H1 (cell line): ENCODE measurements at regions not wholly inside any gene's neighbourhood (a gene's known extent, or its start where the extent isn't known, plus 50 kb on each side); places are given as distances from the start of the nearest gene placed in this dataset.
"Not testable (repeated sequence)": the region's sequence is repeated elsewhere in the genome, so short reads cannot be mapped to it uniquely, and the experiment has no call there.

Source experiments
- CTCF ChIA-PET: fragments of 300-600 bp; sonication (Branson Sonifier 250); formaldehyde crosslinking; loops from one replicate; lab custom pipeline; 2021; ENCODE audit not compliant: partially characterized antibody; lab: Charles Lee
- POLR2A ChIA-PET: fragments of 300-600 bp; sonication (Branson Sonifier 250); formaldehyde crosslinking; loops from one replicate; lab custom pipeline; 2021; ENCODE audit warnings: inconsistent platforms; ENCODE audit not compliant: partially characterized antibody; lab: Charles Lee
- DNase-seq, 2 experiments: peaks; one replicate each; pipeline versions ENCODE4 v3.0.0 to v3.0.0-alpha.2; 2010 to 2022; ENCODE audit warnings: low spot score in 2 of 2, low read depth in 1 of 2, mixed read lengths in 1 of 2
- FAIRE-seq: peaks from 2 replicates; lab custom pipeline; 2011; peaks lifted over from hg19 to GRCh38; lab: Jason Lieb, UNC
- H2AFZ ChIP-seq: 2 replicates; pipeline ENCODE4 v1.8.1; 2012; ENCODE audit warnings: low read length, inconsistent platforms
- H2AK5ac ChIP-seq: 2 replicates; pipeline ENCODE4 v1.6.1; 2013; ENCODE audit warnings: low read depth, low read length
- H2BK120ac ChIP-seq: replicated peaks from 2 replicates; pipeline ENCODE3; 2013; ENCODE audit warnings: low read depth, low read length, inconsistent platforms
- H2BK12ac ChIP-seq: 2 replicates; pipeline ENCODE4 v1.6.1; 2013; ENCODE audit warnings: low read depth, low read length
- H2BK15ac ChIP-seq: 2 replicates; pipeline ENCODE4 v1.6.1; 2013; ENCODE audit warnings: low read length
- H2BK20ac ChIP-seq: 2 replicates; pipeline ENCODE4 v1.6.1; 2013; ENCODE audit warnings: low read length
- H2BK5ac ChIP-seq: 2 replicates; pipeline ENCODE4 v1.6.1; 2013; ENCODE audit warnings: low read depth, low read length
- H3K14ac ChIP-seq: 2 replicates; pipeline ENCODE4 v1.6.1; 2013; ENCODE audit warnings: inconsistent platforms; ENCODE audit not compliant: insufficient read length
- H3K18ac ChIP-seq: 2 replicates; pipeline ENCODE4 v1.6.1; 2013; ENCODE audit warnings: low read length; ENCODE audit errors: extremely low read depth
- H3K23ac ChIP-seq: 2 replicates; pipeline ENCODE4 v1.6.1; 2013; ENCODE audit warnings: inconsistent platforms; ENCODE audit not compliant: insufficient read length
- H3K23me2 ChIP-seq: 2 replicates; pipeline ENCODE4 v1.6.1; 2013; ENCODE audit warnings: low read depth, low read length
- H3K27ac ChIP-seq: 2 replicates; pipeline ENCODE4 v1.6.1; 2011; ENCODE audit warnings: low read depth, low read length, inconsistent platforms
- H3K27me3 ChIP-seq, 4 experiments: replicated peaks in 1 of 4; 1 replicate in 1 of 4; 2 replicates in 3 of 4; pipeline versions ENCODE4 v1.6.1 to v1.8.1; 2011 to 2013; ENCODE audit warnings: low read length in 3 of 4, mild to moderate bottlenecking in 3 of 4, inconsistent platforms in 2 of 4, mixed read lengths in 2 of 4, moderate library complexity in 1 of 4; ENCODE audit not compliant: control insufficient read depth in 3 of 4, insufficient read depth in 3 of 4; ENCODE audit errors: extremely low read depth in 1 of 4
- H3K36me3 ChIP-seq, 4 experiments: 2 replicates each; pipeline versions ENCODE4 v1.6.1 to v1.8.1; 2011 to 2013; ENCODE audit warnings: mild to moderate bottlenecking in 4 of 4, low read length in 3 of 4, moderate library complexity in 2 of 4, control low read depth in 1 of 4, inconsistent platforms in 1 of 4; ENCODE audit not compliant: insufficient read depth in 4 of 4, control insufficient read depth in 2 of 4
- H3K4ac ChIP-seq: replicated peaks from 2 replicates; pipeline ENCODE3; 2013; ENCODE audit warnings: low read length, low read depth, mixed read lengths, inconsistent platforms; ENCODE audit not compliant: insufficient read length
- H3K4me1 ChIP-seq, 4 experiments: replicated peaks in 1 of 4; 1 replicate in 1 of 4; 2 replicates in 3 of 4; pipeline versions ENCODE4 v1.6.1 to v1.8.1; 2011 to 2013; ENCODE audit warnings: low read length in 3 of 4, inconsistent platforms in 2 of 4, mixed read lengths in 1 of 4; ENCODE audit not compliant: insufficient read depth in 4 of 4, control insufficient read depth in 3 of 4
- H3K4me2 ChIP-seq, 2 experiments: 2 replicates each; pipeline versions ENCODE4 v1.6.1 to v1.8.1; 2011 to 2013; ENCODE audit warnings: low read depth in 2 of 2, low read length in 2 of 2, control low read depth in 1 of 2, inconsistent platforms in 1 of 2, mild to moderate bottlenecking in 1 of 2; ENCODE audit not compliant: insufficient read depth in 1 of 2
- H3K4me3 ChIP-seq, 4 experiments: fragments of 200-600, 300-600 bp in 1 of 4; sonication (generic), shearing (Covaris generic), sonication (Bioruptor Twin) in 1 of 4; 2 replicates each; pipeline versions ENCODE4 v1.5.1 to v1.8.1; 2011 to 2016; ENCODE audit warnings: low read length in 4 of 4, low read depth in 3 of 4, control low read depth in 2 of 4, inconsistent platforms in 2 of 4, mild to moderate bottlenecking in 2 of 4, mixed read lengths in 1 of 4, moderate library complexity in 1 of 4; ENCODE audit not compliant: insufficient read depth in 2 of 4; ENCODE audit errors: extremely low read depth in 1 of 4
- H3K56ac ChIP-seq: replicated peaks from 2 replicates; pipeline ENCODE3; 2013; ENCODE audit warnings: low read depth, mild to moderate bottlenecking, mixed read lengths, low read length, inconsistent platforms; ENCODE audit not compliant: insufficient read length
- H3K79me1 ChIP-seq: 2 replicates; pipeline ENCODE4 v1.6.1; 2013; ENCODE audit warnings: low read depth, low read length, control low read depth
- H3K79me2 ChIP-seq, 2 experiments: 2 replicates each; pipeline versions ENCODE4 v1.6.1 to v1.8.1; 2012 to 2013; ENCODE audit warnings: low read length in 2 of 2, mild to moderate bottlenecking in 2 of 2, inconsistent platforms in 1 of 2; ENCODE audit not compliant: insufficient read depth in 2 of 2, control insufficient read depth in 1 of 2
- H3K9ac ChIP-seq, 4 experiments: replicated peaks in 1 of 4; 1 replicate in 1 of 4; 2 replicates in 3 of 4; pipeline versions ENCODE4 v1.6.1 to v1.8.1; 2011 to 2013; ENCODE audit warnings: low read depth in 3 of 4, low read length in 3 of 4, control low read depth in 2 of 4, mild to moderate bottlenecking in 2 of 4, moderate library complexity in 2 of 4, inconsistent platforms in 1 of 4; ENCODE audit errors: extremely low read depth in 1 of 4
- H3K9me3 ChIP-seq, 2 experiments: 2 replicates each; pipeline versions ENCODE4 v1.6.1 to v1.8.1; 2012 to 2013; ENCODE audit warnings: mild to moderate bottlenecking in 2 of 2, moderate library complexity in 2 of 2, control low read depth in 1 of 2, inconsistent platforms in 1 of 2, low read depth in 1 of 2, low read length in 1 of 2, mixed read lengths in 1 of 2; ENCODE audit not compliant: insufficient read depth in 2 of 2
- H4K20me1 ChIP-seq, 2 experiments: replicated peaks in 1 of 2; 2 replicates each; pipeline versions ENCODE3 to v1.8.1; 2011 to 2013; ENCODE audit warnings: inconsistent platforms in 2 of 2, low read length in 2 of 2, mild to moderate bottlenecking in 1 of 2; ENCODE audit not compliant: insufficient read depth in 2 of 2, control insufficient read depth in 1 of 2
- H4K5ac ChIP-seq: 2 replicates; pipeline ENCODE4 v1.6.1; 2013; ENCODE audit warnings: low read length, low read depth, mixed read lengths, inconsistent platforms; ENCODE audit not compliant: insufficient read length
- H4K8ac ChIP-seq: 2 replicates; pipeline ENCODE4 v1.8.0; 2013; ENCODE audit warnings: mild to moderate bottlenecking, moderate library complexity, low read length, inconsistent platforms; ENCODE audit not compliant: insufficient read depth; ENCODE audit errors: extremely low read depth
- H4K91ac ChIP-seq: replicated peaks from 2 replicates; pipeline ENCODE3; 2013; ENCODE audit warnings: low read length, mixed read lengths, inconsistent platforms; ENCODE audit not compliant: insufficient read length
- WGBS, 2 experiments: shearing (Covaris generic) in 1 of 2; methylation state at CpG; one replicate each; pipeline versions ENCODE4 v1.1.6 to v1.1.7; 2013 to 2015; ENCODE audit warnings: low lambda C conversion rate in 2 of 2, mixed read lengths in 2 of 2, inconsistent platforms in 1 of 2, low coverage in 1 of 2, missing lambda C conversion rate in 1 of 2; ENCODE audit not compliant: insufficient replicate concordance in 2 of 2, insufficient coverage in 1 of 2, insufficient read length in 1 of 2; ENCODE audit errors: extremely low coverage in 1 of 2, missing lambda C conversion rate in 1 of 2; 5-methylcytosine and 5-hydroxymethylcytosine counted together

- H2BK5ac ChIP-seq, DNase-seq, H2BK20ac ChIP-seq, H3K27me3 ChIP-seq, H3K27ac ChIP-seq, H4K20me1 ChIP-seq, POLR2A ChIA-PET, H2BK15ac ChIP-seq, H3K4me2 ChIP-seq, H2AFZ ChIP-seq, H3K56ac ChIP-seq, H2AK5ac ChIP-seq, H3K4ac ChIP-seq, H3K36me3 ChIP-seq, FAIRE-seq, H3K4me3 ChIP-seq, H3K79me2 ChIP-seq, H4K91ac ChIP-seq, H3K14ac ChIP-seq, H3K4me1 ChIP-seq, H4K8ac ChIP-seq, H3K18ac ChIP-seq, H2BK120ac ChIP-seq, H3K79me1 ChIP-seq, H2BK12ac ChIP-seq, H3K9ac ChIP-seq, CTCF ChIA-PET, H4K5ac ChIP-seq, H3K9me3 ChIP-seq, H3K23me2 ChIP-seq, H3K23ac ChIP-seq: not testable (repeated sequence)
- 90% methylated on average over 5 of the region's 5 CpGs; no CpG with 5 or more reads in 1 of the 2 experiments for WGBS, 2 experiments
These were observed 355.9 kb upstream of the ARID1B start for GRCh38 chr6:156421301-156421700.
